HepG2 (cell line): ENCODE measurements at regions not wholly inside any gene's neighbourhood (a gene's known extent, or its start where the extent isn't known, plus 50 kb on each side); places are given as distances from the start of the nearest gene placed in this dataset.
A peak's percentile ranks its signal among the peaks of the same experiment; 100 is the strongest.

Source experiments
- ATF1 ChIP-seq: IDR thresholded peaks from 2 replicates; pipeline ENCODE4 v1.6.1; 2016; ENCODE audit warnings: mild to moderate bottlenecking, control low read depth
- FOSL2 ChIP-seq: sonication (generic); formaldehyde crosslinking; IDR thresholded peaks from 2 replicates; pipeline ENCODE4 v1.4.0; 2020; ENCODE audit warnings: missing genetic modification reagents
- FUBP1 ChIP-seq: sonication (generic); formaldehyde crosslinking; IDR thresholded peaks from 2 replicates; pipeline ENCODE4 v1.5.1; 2020; ENCODE audit warnings: missing genetic modification reagents, mild to moderate bottlenecking, borderline replicate concordance
- GFI1 ChIP-seq: sonication (generic); formaldehyde crosslinking; IDR thresholded peaks from 2 replicates; pipeline ENCODE4 v1.5.0; 2020; ENCODE audit warnings: missing genetic modification reagents, mild to moderate bottlenecking, borderline replicate concordance
- GZF1 ChIP-seq: sonication (generic); formaldehyde crosslinking; IDR thresholded peaks from 2 replicates; pipeline ENCODE4 v1.5.1; 2020; ENCODE audit warnings: mild to moderate bottlenecking, missing genetic modification reagents
- HDAC6 ChIP-seq: fragments of 200-600 bp; sonication (generic); IDR thresholded peaks from 2 replicates; pipeline ENCODE4 v1.7.0; 2017; ENCODE audit warnings: mild to moderate bottlenecking, antibody characterized with exemption, low read length, low read depth
- HNRNPH1 ChIP-seq: fragments of 200-400 bp; formaldehyde crosslinking; optimal IDR thresholded peaks from 2 replicates; pipeline ENCODE3; 2017; ENCODE audit warnings: mild to moderate bottlenecking, low read depth, low read length
- KLF6 ChIP-seq: IDR thresholded peaks from 2 replicates; pipeline ENCODE4 v1.8.0; 2016; ENCODE audit warnings: missing biosample characterization, missing genetic modification reagents
- MLX ChIP-seq: IDR thresholded peaks from 2 replicates; pipeline ENCODE4 v1.6.1; 2016
- NFE2 ChIP-seq: sonication (generic); formaldehyde crosslinking; IDR thresholded peaks from 2 replicates; pipeline ENCODE4 v1.4.0; 2020; ENCODE audit warnings: missing genetic modification reagents
- RFXAP ChIP-seq: sonication (generic); formaldehyde crosslinking; IDR thresholded peaks from 2 replicates; pipeline ENCODE4 v1.4.0; 2020; ENCODE audit warnings: missing genetic modification reagents, borderline replicate concordance
- SALL2 ChIP-seq: sonication (generic); formaldehyde crosslinking; IDR thresholded peaks from 2 replicates; pipeline ENCODE4 v1.8.1; 2023; ENCODE audit warnings: mild to moderate bottlenecking, missing genetic modification reagents, inconsistent platforms
- SETDB1 ChIP-seq: sonication (generic); formaldehyde crosslinking; IDR thresholded peaks from 2 replicates; pipeline ENCODE4 v1.5.1; 2020; ENCODE audit warnings: missing genetic modification reagents, mild to moderate bottlenecking, borderline replicate concordance
- SP140L ChIP-seq: sonication (generic); formaldehyde crosslinking; IDR thresholded peaks from 2 replicates; pipeline ENCODE4 v1.4.0; 2020; ENCODE audit warnings: missing genetic modification reagents, borderline replicate concordance
- ZEB1 ChIP-seq: IDR thresholded peaks from 2 replicates; pipeline ENCODE4 v1.6.1; 2012; ENCODE audit warnings: mild to moderate bottlenecking, low read depth, inconsistent platforms; ENCODE audit not compliant: insufficient replicate concordance
- ZFX ChIP-seq: sonication (generic); formaldehyde crosslinking; IDR thresholded peaks from 2 replicates; pipeline ENCODE4 v1.4.0; 2020; ENCODE audit warnings: mild to moderate bottlenecking, low read depth, missing genetic modification reagents, moderate library complexity
- ZNF10 ChIP-seq: sonication (generic); formaldehyde crosslinking; IDR thresholded peaks from 2 replicates; pipeline ENCODE4 v1.4.0; 2020; ENCODE audit warnings: mild to moderate bottlenecking, low read depth, missing genetic modification reagents, borderline replicate concordance
- ZNF101 ChIP-seq: sonication (generic); formaldehyde crosslinking; IDR thresholded peaks from 2 replicates; pipeline ENCODE4 v1.4.0; 2020; ENCODE audit warnings: mild to moderate bottlenecking, low read depth, missing genetic modification reagents, borderline replicate concordance
- ZNF121 ChIP-seq: sonication (generic); formaldehyde crosslinking; IDR thresholded peaks from 2 replicates; pipeline ENCODE4 v1.5.0; 2020; ENCODE audit warnings: mild to moderate bottlenecking, missing genetic modification reagents
- ZNF207 ChIP-seq: fragments of 450-650 bp; IDR thresholded peaks from 2 replicates; pipeline ENCODE4 v1.6.1; 2016; ENCODE audit warnings: antibody characterized with exemption, borderline replicate concordance
- ZNF251 ChIP-seq: sonication (generic); formaldehyde crosslinking; IDR thresholded peaks from 2 replicates; pipeline ENCODE4 v1.9.0; 2021; ENCODE audit warnings: mild to moderate bottlenecking, missing genetic modification reagents
- ZNF567 ChIP-seq: sonication (generic); formaldehyde crosslinking; IDR thresholded peaks from 2 replicates; pipeline ENCODE4 v1.8.1; 2023; ENCODE audit warnings: mild to moderate bottlenecking, missing genetic modification reagents, borderline replicate concordance
- ZNF766 ChIP-seq: sonication (generic); formaldehyde crosslinking; IDR thresholded peaks from 2 replicates; pipeline ENCODE4 v1.5.0; 2020; ENCODE audit warnings: missing genetic modification reagents, borderline replicate concordance
- ZNF850 ChIP-seq: sonication (generic); formaldehyde crosslinking; conservative IDR thresholded peaks from 2 replicates; pipeline ENCODE4 v1.9.0; 2021; ENCODE audit warnings: mild to moderate bottlenecking, missing genetic modification reagents
- TF ChIP-seq, protein P1 (sequence below): sonication (generic); formaldehyde crosslinking; IDR thresholded peaks from 2 replicates; pipeline ENCODE4 v1.4.0; 2020; ENCODE audit warnings: mild to moderate bottlenecking, missing genetic modification reagents
- TF ChIP-seq, protein P2 (sequence below): sonication (generic); formaldehyde crosslinking; IDR thresholded peaks from 2 replicates; pipeline ENCODE4 v1.5.0; 2020; ENCODE audit warnings: mild to moderate bottlenecking, missing genetic modification reagents, borderline replicate concordance

GRCh38 chr18:67386032-67386431 is 130.5 kb downstream of the DSEL start (continued):
- TF ChIP-seq ZEB1 = peak; percentile 70
- TF ChIP-seq ZFX (CRISPR knock-in tag) = no peak
- TF ChIP-seq RFXAP (CRISPR knock-in tag) = no peak
- TF ChIP-seq ZNF766 = no peak
- TF ChIP-seq NFE2 (CRISPR knock-in tag) = no peak
- TF ChIP-seq ZNF207 = no peak
- no peak for TF ChIP-seq FUBP1
- no peak for TF ChIP-seq SP140L
- TF ChIP-seq ZNF251 = no peak
- no peak for TF ChIP-seq ZNF10 (CRISPR knock-in tag)
- no peak for TF ChIP-seq GFI1 (CRISPR knock-in tag)
- TF ChIP-seq, protein P1, sequence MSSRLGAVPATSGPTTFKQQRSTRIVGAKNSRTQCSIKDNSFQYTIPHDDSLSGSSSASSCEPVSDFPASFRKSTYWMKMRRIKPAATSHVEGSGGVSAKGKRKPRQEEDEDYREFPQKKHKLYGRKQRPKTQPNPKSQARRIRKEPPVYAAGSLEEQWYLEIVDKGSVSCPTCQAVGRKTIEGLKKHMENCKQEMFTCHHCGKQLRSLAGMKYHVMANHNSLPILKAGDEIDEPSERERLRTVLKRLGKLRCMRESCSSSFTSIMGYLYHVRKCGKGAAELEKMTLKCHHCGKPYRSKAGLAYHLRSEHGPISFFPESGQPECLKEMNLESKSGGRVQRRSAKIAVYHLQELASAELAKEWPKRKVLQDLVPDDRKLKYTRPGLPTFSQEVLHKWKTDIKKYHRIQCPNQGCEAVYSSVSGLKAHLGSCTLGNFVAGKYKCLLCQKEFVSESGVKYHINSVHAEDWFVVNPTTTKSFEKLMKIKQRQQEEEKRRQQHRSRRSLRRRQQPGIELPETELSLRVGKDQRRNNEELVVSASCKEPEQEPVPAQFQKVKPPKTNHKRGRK (CRISPR knock-in tag) = no peak
- no peak for TF ChIP-seq HDAC6
- TF ChIP-seq HNRNPH1 = no peak
- no peak for TF ChIP-seq SALL2 (CRISPR knock-in tag)
- TF ChIP-seq ZNF121 (CRISPR knock-in tag) = no peak
- TF ChIP-seq, protein P2, sequence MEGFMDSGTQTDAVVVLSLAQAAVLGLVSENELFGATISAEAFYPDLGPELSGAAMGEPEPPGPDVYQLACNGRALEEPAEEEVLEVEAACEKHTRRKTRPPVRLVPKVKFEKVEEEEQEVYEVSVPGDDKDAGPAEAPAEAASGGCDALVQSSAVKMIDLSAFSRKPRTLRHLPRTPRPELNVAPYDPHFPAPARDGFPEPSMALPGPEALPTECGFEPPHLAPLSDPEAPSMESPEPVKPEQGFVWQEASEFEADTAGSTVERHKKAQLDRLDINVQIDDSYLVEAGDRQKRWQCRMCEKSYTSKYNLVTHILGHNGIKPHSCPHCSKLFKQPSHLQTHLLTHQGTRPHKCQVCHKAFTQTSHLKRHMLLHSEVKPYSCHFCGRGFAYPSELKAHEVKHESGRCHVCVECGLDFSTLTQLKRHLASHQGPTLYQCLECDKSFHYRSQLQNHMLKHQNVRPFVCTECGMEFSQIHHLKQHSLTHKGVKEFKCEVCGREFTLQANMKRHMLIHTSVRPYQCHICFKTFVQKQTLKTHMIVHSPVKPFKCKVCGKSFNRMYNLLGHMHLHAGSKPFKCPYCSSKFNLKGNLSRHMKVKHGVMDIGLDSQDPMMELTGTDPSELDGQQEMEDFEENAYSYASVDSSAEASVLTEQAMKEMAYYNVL = no peak; the same call in 1 of the 2 replicates
- peak; percentile 99 for TF ChIP-seq FOSL2 (CRISPR knock-in tag)
- peak; percentile 47; the same call in 1 of the 2 replicates for TF ChIP-seq MLX (CRISPR knock-in tag)
- no peak for TF ChIP-seq GZF1 (CRISPR knock-in tag)
- TF ChIP-seq ZNF101 (CRISPR knock-in tag) = no peak
- no peak for TF ChIP-seq ZNF567 (CRISPR knock-in tag)
- TF ChIP-seq ATF1 (CRISPR knock-in tag) = peak; percentile 20; the same call in 1 of the 2 replicates
- TF ChIP-seq KLF6 (CRISPR knock-in tag) = no peak
- TF ChIP-seq SETDB1 (CRISPR knock-in tag) = no peak
- TF ChIP-seq ZNF850 (CRISPR knock-in tag) = no peak
